K562 (cell line): ENCODE measurements at regions not wholly inside any gene's neighbourhood (a gene's known extent, or its start where the extent isn't known, plus 50 kb on each side); places are given as distances from the start of the nearest gene placed in this dataset.

Experiments
- ATAC-seq: fragments of 200-7000 bp; cut with Tn5 transposase; 3 replicates; pipeline ENCODE4 v1.9.1; 2020; ENCODE audit warnings: moderate library complexity
- BruUV-seq: library from RNA; stranded (reverse); fragments of 400-500 nt; replicated peaks from 2 replicates; lab custom pipeline; 2021; lab: Mats Ljungman, UMichigan
- CTCF ChIA-PET: fragments of 300-600 bp; formaldehyde crosslinking; extraction: SDS; loops from one replicate; lab custom pipeline; 2021; ENCODE audit warnings: low intra/inter-chr PET ratio; lab: Yijun Ruan, JAX
- POLR2A ChIA-PET: fragments of 300-600, 350-650 bp; sonication (Branson Sonifier 250); formaldehyde crosslinking; extraction: SDS; loops from one replicate; lab custom pipeline; 2021; ENCODE audit warnings: antibody characterized with exemption, inconsistent platforms; lab: Yijun Ruan, JAX
- DNase-seq, 4 experiments: peaks; one replicate each; pipeline versions ENCODE4 v3.0.0 to v3.0.0-alpha.2; 2011 to 2018; ENCODE audit warnings: low spot score in 3 of 4, mixed read lengths in 3 of 4; ENCODE audit errors: extremely low read depth in 1 of 4
- FAIRE-seq: peaks from 2 replicates; lab custom pipeline; 2011; peaks lifted over from hg19 to GRCh38; lab: Jason Lieb, UNC
- H2AFZ ChIP-seq: 2 replicates; pipeline ENCODE4 v1.6.0; 2011; ENCODE audit warnings: low read depth, low read length, control low read depth, inconsistent platforms
- H3K27ac ChIP-seq: fragments of 200-600 bp; 3 replicates; pipeline ENCODE4 v1.8.0; 2011; ENCODE audit warnings: low read depth, mild to moderate bottlenecking, control low read depth, inconsistent platforms, low read length, moderate library complexity, mixed read lengths; ENCODE audit errors: extremely low read depth
- H3K27me3 ChIP-seq, 2 experiments: fragments of 300-600 bp in 1 of 2; 2 replicates in 1 of 2; 3 replicates in 1 of 2; pipeline versions ENCODE4 v1.6.0 to v1.8.0; 2011; ENCODE audit warnings: inconsistent platforms in 2 of 2, low read length in 2 of 2, mild to moderate bottlenecking in 1 of 2, mixed read lengths in 1 of 2, moderate library complexity in 1 of 2; ENCODE audit not compliant: control insufficient read depth in 2 of 2, insufficient read depth in 2 of 2
- H3K36me3 ChIP-seq: fragments of 300-600 bp; 3 replicates; pipeline ENCODE4 v1.8.0; 2011; ENCODE audit warnings: mild to moderate bottlenecking, low read length, inconsistent platforms; ENCODE audit not compliant: control insufficient read depth, insufficient read depth
- H3K4me1 ChIP-seq, 2 experiments: fragments of 200-600 bp in 1 of 2; replicated peaks in 1 of 2; 2 replicates in 1 of 2; 3 replicates in 1 of 2; pipeline versions ENCODE4 v1.5.1 to v1.8.0; 2011; ENCODE audit warnings: inconsistent platforms in 2 of 2, low read length in 2 of 2, mild to moderate bottlenecking in 1 of 2, mixed read lengths in 1 of 2, moderate library complexity in 1 of 2; ENCODE audit not compliant: control insufficient read depth in 2 of 2, insufficient read depth in 2 of 2
- H3K4me2 ChIP-seq: 2 replicates; pipeline ENCODE4 v1.6.1; 2011; ENCODE audit warnings: low read length, control low read depth, inconsistent platforms, mixed read lengths; ENCODE audit not compliant: insufficient read depth
- H3K4me3 ChIP-seq: fragments of 200-600 bp; sonication (generic), shearing (Covaris generic); 2 replicates; pipeline ENCODE4 v1.5.1; 2016; ENCODE audit warnings: control low read depth, inconsistent platforms
- H3K79me2 ChIP-seq: fragments of 200-600 bp; 3 replicates; pipeline ENCODE4 v1.8.0; 2011; ENCODE audit warnings: low read length, inconsistent platforms; ENCODE audit not compliant: control insufficient read depth, insufficient read depth
- H3K9ac ChIP-seq, 2 experiments: 2 replicates each; pipeline versions ENCODE4 v1.6.0 to v1.6.1; 2011; ENCODE audit warnings: low read depth in 2 of 2, low read length in 2 of 2, control low read depth in 1 of 2, inconsistent platforms in 1 of 2, mild to moderate bottlenecking in 1 of 2, mixed read lengths in 1 of 2; ENCODE audit not compliant: insufficient read depth in 1 of 2
- H3K9me1 ChIP-seq: one replicate; pipeline ENCODE4 v1.6.0; 2011; ENCODE audit warnings: inconsistent platforms, mild to moderate bottlenecking, low read length, moderate library complexity; ENCODE audit not compliant: control insufficient read depth, insufficient read depth
- H3K9me3 ChIP-seq: replicated peaks from 2 replicates; pipeline ENCODE4 v1.5.1; 2011; ENCODE audit warnings: low read depth, low read length, inconsistent platforms; ENCODE audit not compliant: control insufficient read depth, insufficient read depth
- H4K20me1 ChIP-seq: replicated peaks from 2 replicates; pipeline ENCODE4 v1.6.1; 2011; ENCODE audit warnings: low read length, inconsistent platforms, mixed read lengths; ENCODE audit not compliant: control insufficient read depth, insufficient read depth
- CBFA2T3 ChIP-seq: fragments of 450-650 bp; IDR thresholded peaks from 2 replicates; pipeline ENCODE4 v1.6.1; 2017
- CEBPB ChIP-seq: fragments of 450-650 bp; IDR thresholded peaks from 2 replicates; pipeline ENCODE4 v1.6.1; 2016; ENCODE audit warnings: missing genetic modification characterization, missing compliant biosample characterization
- CHCHD3 ChIP-seq: fragments of 250-450 bp; sonication (Bioruptor Pico); IDR thresholded peaks from 2 replicates; pipeline ENCODE4 v2.1.2; 2022; ENCODE audit warnings: mild to moderate bottlenecking
- DIDO1 ChIP-seq: fragments of 450-650 bp; IDR thresholded peaks from 2 replicates; pipeline ENCODE4 v1.6.1; 2016; ENCODE audit warnings: low read depth, missing biosample characterization, missing genetic modification characterization
- EP300 ChIP-seq: IDR thresholded peaks from 2 replicates; pipeline ENCODE4 v1.6.1; 2012; ENCODE audit warnings: low read length, improper control_type of control experiment
- FUS ChIP-seq: fragments of 200-400 bp; formaldehyde crosslinking; optimal IDR thresholded peaks from 2 replicates; pipeline ENCODE3; 2017; ENCODE audit warnings: low read depth, low read length
- GABPB2 ChIP-seq: fragments of 250-450 bp; sonication (Bioruptor Pico); conservative IDR thresholded peaks from 2 replicates; pipeline ENCODE4 v1.5.1; 2021; ENCODE audit warnings: mild to moderate bottlenecking
- GTF2A2 ChIP-seq: IDR thresholded peaks from 2 replicates; pipeline ENCODE4 v1.6.1; 2016; ENCODE audit warnings: mild to moderate bottlenecking, missing genetic modification characterization, missing compliant biosample characterization
- GTF2E2 ChIP-seq: fragments of 200-800 bp; sonication (Bioruptor generic); IDR thresholded peaks from 2 replicates; pipeline ENCODE4 v1.6.1; 2016; ENCODE audit warnings: missing genetic modification characterization, missing compliant biosample characterization
- HMG20B ChIP-seq: fragments of 250-450 bp; sonication (Bioruptor Pico); IDR thresholded peaks from 2 replicates; pipeline ENCODE4 v1.5.0; 2021; ENCODE audit warnings: mild to moderate bottlenecking
- HMGN3 ChIP-seq: IDR thresholded peaks from 2 replicates; pipeline ENCODE4 v1.6.1; 2011; ENCODE audit warnings: borderline replicate concordance, low read depth, mild to moderate bottlenecking, mixed read lengths, low read length; ENCODE audit not compliant: insufficient read length; ENCODE audit errors: extremely low read depth
- IFI16 ChIP-seq: fragments of 250-450 bp; sonication (Bioruptor Pico); IDR thresholded peaks from 2 replicates; pipeline ENCODE4 v2.1.2; 2022; ENCODE audit warnings: mild to moderate bottlenecking, inconsistent platforms
- KLF10 ChIP-seq: fragments of 250-450 bp; sonication (Bioruptor Pico); IDR thresholded peaks from 2 replicates; pipeline ENCODE4 v1.6.1; 2021; ENCODE audit warnings: matching md5 sums
- MYNN ChIP-seq, 2 experiments: sonication (generic); formaldehyde crosslinking in 1 of 2; IDR thresholded peaks; 2 replicates each; pipeline versions ENCODE4 v1.5.0 to v1.6.1; 2016 to 2020; ENCODE audit warnings: antibody characterized with exemption in 1 of 2, missing genetic modification reagents in 1 of 2
- RBM15 ChIP-seq: fragments of 200-400 bp; formaldehyde crosslinking; IDR thresholded peaks from 2 replicates; pipeline ENCODE4 v1.6.1; 2018; ENCODE audit warnings: mild to moderate bottlenecking, low read length, moderate library complexity; ENCODE audit not compliant: insufficient read depth
- RBM17 ChIP-seq: fragments of 200-400 bp; formaldehyde crosslinking; IDR thresholded peaks from 2 replicates; pipeline ENCODE4 v1.6.1; 2017; ENCODE audit warnings: low read depth, mild to moderate bottlenecking, low read length, borderline replicate concordance
- SAP30 ChIP-seq: fragments of 200-600 bp; sonication (generic); IDR thresholded peaks from 2 replicates; pipeline ENCODE4 v1.6.1; 2012; ENCODE audit warnings: borderline replicate concordance, low read depth, mild to moderate bottlenecking, moderate library complexity, low read length, control low read depth, inconsistent platforms; ENCODE audit not compliant: insufficient read depth, poor library complexity, severe bottlenecking
- TAF15 ChIP-seq: fragments of 200-400 bp; formaldehyde crosslinking; IDR thresholded peaks from 2 replicates; pipeline ENCODE4 v1.6.1; 2017; ENCODE audit warnings: mild to moderate bottlenecking, low read depth, low read length, moderate library complexity
- TAF9B ChIP-seq: fragments of 450-650 bp; IDR thresholded peaks from 2 replicates; pipeline ENCODE4 v1.6.1; 2018; ENCODE audit warnings: mild to moderate bottlenecking; ENCODE audit not compliant: partially characterized antibody
- U2AF1 ChIP-seq: fragments of 200-400 bp; formaldehyde crosslinking; optimal IDR thresholded peaks from 2 replicates; pipeline ENCODE3; 2017; ENCODE audit warnings: mild to moderate bottlenecking, low read depth, low read length, moderate library complexity
- ZNF408 ChIP-seq: fragments of 250-450 bp; sonication (Bioruptor Pico); IDR thresholded peaks from 2 replicates; pipeline ENCODE4 v1.4.0; 2020; ENCODE audit warnings: low read depth, mild to moderate bottlenecking, moderate library complexity
- ZNF431 ChIP-seq: sonication (generic); formaldehyde crosslinking; IDR thresholded peaks from 2 replicates; pipeline ENCODE4 v1.8.0; 2022; ENCODE audit warnings: mild to moderate bottlenecking, missing genetic modification reagents
- ZNF707 ChIP-seq: fragments of 250-450 bp; sonication (Bioruptor Pico); conservative IDR thresholded peaks from 2 replicates; pipeline ENCODE4 v1.8.0; 2022; ENCODE audit warnings: inconsistent platforms, mild to moderate bottlenecking, moderate library complexity
- ZSCAN32 ChIP-seq: fragments of 450-650 bp; formaldehyde crosslinking; IDR thresholded peaks from 2 replicates; pipeline ENCODE4 v1.4.0; 2020; ENCODE audit warnings: mild to moderate bottlenecking, moderate library complexity
- WGBS: fragments of 100-300 bp; shearing (Covaris generic); methylation state at CpG from one replicate; pipeline ENCODE4 v1.1.6; 2016; ENCODE audit warnings: low coverage, mixed read lengths; ENCODE audit not compliant: insufficient coverage; ENCODE audit errors: missing lambda C conversion rate; 5-methylcytosine and 5-hydroxymethylcytosine counted together
- in situ Hi-C: fragments of 300-500 bp; cut with MboI; formaldehyde crosslinking; loops from 4 replicates; pipeline ENCODE4 v1.15.0; 2018; ENCODE audit warnings: inconsistent platforms, mixed read lengths
- intact Hi-C: fragments of 100-400 bp; cut with micrococcal nuclease; formaldehyde crosslinking; loops from 2 replicates; pipeline ENCODE4 v1.14.2; 2022
- TF ChIP-seq, protein P1 (sequence below): fragments of 450-650 bp; IDR thresholded peaks from one replicate; pipeline ENCODE4 v1.6.1; 2018; ENCODE audit warnings: mild to moderate bottlenecking, moderate library complexity; ENCODE audit not compliant: partially characterized antibody

DNA sequence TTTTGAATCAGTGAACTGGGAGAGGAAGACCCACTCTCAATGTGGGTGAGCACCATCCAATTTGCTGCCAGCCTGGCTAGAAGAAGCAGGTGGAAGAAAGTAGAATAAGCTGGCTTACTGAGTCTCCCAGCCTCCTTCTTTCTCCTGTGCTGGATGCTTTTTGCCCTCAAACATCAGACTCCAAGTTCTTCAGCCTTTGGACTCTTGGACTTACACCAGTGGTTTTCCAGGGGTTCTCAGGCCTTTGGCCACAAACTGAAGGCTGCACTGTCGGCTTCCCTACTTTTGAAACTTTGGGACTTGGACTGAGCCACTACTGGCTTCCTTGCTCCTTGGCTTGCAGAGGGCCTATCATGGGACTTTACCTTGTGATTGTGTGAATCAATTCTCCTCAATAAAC lies 804.2 kb upstream of the SLITRK1 start (continued):
- TF ChIP-seq ZNF408 (CRISPR knock-in tag), result no peak
- no peak for TF ChIP-seq DIDO1 (tag)
- TF ChIP-seq ZNF707, result no peak
- TF ChIP-seq, protein P1, sequence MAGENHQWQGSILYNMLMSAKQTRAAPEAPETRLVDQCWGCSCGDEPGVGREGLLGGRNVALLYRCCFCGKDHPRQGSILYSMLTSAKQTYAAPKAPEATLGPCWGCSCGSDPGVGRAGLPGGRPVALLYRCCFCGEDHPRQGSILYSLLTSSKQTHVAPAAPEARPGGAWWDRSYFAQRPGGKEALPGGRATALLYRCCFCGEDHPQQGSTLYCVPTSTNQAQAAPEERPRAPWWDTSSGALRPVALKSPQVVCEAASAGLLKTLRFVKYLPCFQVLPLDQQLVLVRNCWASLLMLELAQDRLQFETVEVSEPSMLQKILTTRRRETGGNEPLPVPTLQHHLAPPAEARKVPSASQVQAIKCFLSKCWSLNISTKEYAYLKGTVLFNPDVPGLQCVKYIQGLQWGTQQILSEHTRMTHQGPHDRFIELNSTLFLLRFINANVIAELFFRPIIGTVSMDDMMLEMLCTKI, result no peak
- TF ChIP-seq RBM17, result no peak
- no peak for TF ChIP-seq CEBPB (tag)
- no peak for TF ChIP-seq U2AF1

DNA sequence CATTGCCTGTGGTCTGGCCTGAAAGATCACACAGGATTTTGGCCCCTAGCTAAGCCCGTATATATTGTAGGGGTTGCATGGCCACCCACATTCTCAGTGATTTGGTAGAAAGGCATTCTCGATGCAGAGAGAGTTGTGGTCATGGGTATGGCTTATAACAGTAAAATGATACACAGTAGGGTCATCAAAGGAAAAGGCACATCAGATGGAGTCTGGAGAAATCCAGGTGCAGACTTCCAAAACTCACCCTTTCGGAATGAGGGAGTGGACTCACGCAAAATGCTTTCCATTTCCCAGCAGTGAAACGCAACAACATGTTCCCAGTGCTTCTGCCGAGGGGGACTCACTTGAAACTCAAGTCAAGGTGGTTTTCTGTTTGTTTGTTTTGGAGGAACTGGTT lies 802.5 kb upstream of the SLITRK1 start:
- TF ChIP-seq ZNF431 (no peak), CBFA2T3 (no peak), IFI16 (no peak), ZSCAN32 (CRISPR knock-in tag) (no peak), HMG20B (no peak), SAP30 (no peak), TAF15 (no peak), RBM15 (no peak), TAF9B (no peak), FUS (no peak), GTF2E2 (tag) (no peak), MYNN (IDR thresholded peaks at IDR 0.05) (no peak), MYNN (CRISPR knock-in tag; IDR thresholded peaks at IDR 0.05) (no peak), HMGN3 (no peak), EP300 (no peak), KLF10 (CRISPR knock-in tag) (no peak), GTF2A2 (no peak), CHCHD3 (CRISPR knock-in tag) (no peak), GABPB2 (CRISPR knock-in tag) (no peak)
- TF ChIP-seq, all 486 proteins: peak for 0
- no TSS peak for BruUV-seq
- 0% methylated on average over 4 of the region's 6 CpGs for WGBS
- H3K9ac ChIP-seq, result no peak overlapping the region
- no peaks in the 10 kb centered on the region for H3K79me2 ChIP-seq
- ATAC-seq, result no peak
- ChIA-PET CTCF (no interaction called here), POLR2A (no interaction called here)
- H3K9me3 ChIP-seq, result no peaks in the 10 kb centered on the region
- no peaks in the 10 kb centered on the region for H3K9me1 ChIP-seq
- intact Hi-C loops (no loop called here), in situ Hi-C loops (no loop called here)
- DNase-seq, result no peak
- no peaks in the 10 kb centered on the region for H4K20me1 ChIP-seq
- H2AFZ ChIP-seq, result no peak overlapping the region
- H3K27ac ChIP-seq, result no peak overlapping the region
- H3K4me2 ChIP-seq, result no peak overlapping the region
- no peaks in the 10 kb centered on the region for H3K4me1 ChIP-seq
- H3K27me3 ChIP-seq, result no peaks in the 10 kb centered on the region
- H3K4me3 ChIP-seq, result no peak overlapping the region
- no peak for FAIRE-seq
- H3K36me3 ChIP-seq, result no peaks in the 10 kb centered on the region
